Stimulated activated CD4-positive, alpha-beta T cell treated with anti-CD3 and anti-CD28 coated beads, TNF-alpha, amount 100 ng/mL, for 24 hours (primary cell): ENCODE measurements at regions not wholly inside any gene's neighbourhood (a gene's known extent, or its start where the extent isn't known, plus 50 kb on each side); places are given as distances from the start of the nearest gene placed in this dataset.
"Not testable (repeated sequence)": the region's sequence is repeated elsewhere in the genome, so short reads cannot be mapped to it uniquely, and the experiment has no call there.

Source experiments
- DNase-seq, 3 experiments: peaks; one replicate each; pipeline ENCODE4 v3.0.0-alpha.2; 2020; ENCODE audit warnings: low read depth in 3 of 3

GRCh38 chr2:83971547-83971946 lies 487.5 kb downstream of the SUCLG1 start:
- DNase-seq = no peak

- DNase-seq = no peak
Observed at GRCh38 chr2:83970217-83970929, 488.7 kb downstream of the SUCLG1 start.

GRCh38 chr2:83969085-83969484 lies 490.0 kb downstream of the SUCLG1 start:
- no peak for DNase-seq

- DNase-seq = no peak
Observed at GRCh38 chr2:83967854-83968253, 491.2 kb downstream of the SUCLG1 start.

GRCh38 chr2:83966946-83967345 lies 492.1 kb downstream of the SUCLG1 start:
- DNase-seq = not testable (repeated sequence)

- DNase-seq = no peak
Observed at GRCh38 chr2:83961512-83961911, 497.6 kb downstream of the SUCLG1 start.

- DNase-seq = no peak
Observed at GRCh38 chr2:83960371-83960770, 498.7 kb downstream of the SUCLG1 start.

- no peak for DNase-seq
Observed at GRCh38 chr2:83959266-83959665, 499.8 kb downstream of the SUCLG1 start.

GRCh38 chr2:83956991-83957390 lies 502.1 kb downstream of the SUCLG1 start:
- DNase-seq = no peak

GRCh38 chr2:83953697-83954096 lies 505.4 kb downstream of the SUCLG1 start:
- no peak for DNase-seq

- DNase-seq = no peak
Observed at GRCh38 chr2:83951378-83951947, 507.6 kb downstream of the SUCLG1 start.

GRCh38 chr2:83949361-83949760 lies 509.7 kb downstream of the SUCLG1 start:
- DNase-seq = no peak

GRCh38 chr2:83944191-83944590 lies 514.9 kb downstream of the SUCLG1 start:
- no peak for DNase-seq

- no peak for DNase-seq
Observed at GRCh38 chr2:83943265-83943664, 515.8 kb downstream of the SUCLG1 start.

GRCh38 chr2:83941886-83942285 lies 517.2 kb downstream of the SUCLG1 start:
- DNase-seq = no peak

GRCh38 chr2:83933749-83934148 lies 525.3 kb downstream of the SUCLG1 start:
- DNase-seq = no peak

GRCh38 chr2:83923531-83923930 lies 535.5 kb downstream of the SUCLG1 start:
- DNase-seq = no peak

GRCh38 chr2:83916559-83916958 lies 542.5 kb downstream of the SUCLG1 start:
- no peak for DNase-seq

- no peak for DNase-seq
Observed at GRCh38 chr2:83915381-83915780, 543.7 kb downstream of the SUCLG1 start.

GRCh38 chr2:83908750-83909149 lies 550.3 kb downstream of the SUCLG1 start:
- no peak for DNase-seq

- no peak for DNase-seq
Observed at GRCh38 chr2:83901317-83901716, 557.8 kb downstream of the SUCLG1 start.

- no peak for DNase-seq
Observed at GRCh38 chr2:83900862-83901261, 558.2 kb downstream of the SUCLG1 start.

- DNase-seq = no peak
Observed at GRCh38 chr2:83899271-83899670, 559.8 kb downstream of the SUCLG1 start.

- DNase-seq = no peak
Observed at GRCh38 chr2:83894976-83895375, 564.1 kb downstream of the SUCLG1 start.
